Smooth muscle cell (in vitro differentiated cells): ENCODE measurements at regions not wholly inside any gene's neighbourhood (a gene's known extent, or its start where the extent isn't known, plus 50 kb on each side); places are given as distances from the start of the nearest gene placed in this dataset.

ENCODE experiments used
- DNase-seq: peaks from one replicate; lab custom pipeline; 2025; ENCODE audit not compliant: unreplicated experiment; lab: John Stamatoyannopoulos, UW
- H2AFZ ChIP-seq: fragments of 200-600 bp; sonication (generic); 2 replicates; pipeline ENCODE4 v1.6.0; 2016; ENCODE audit warnings: antibody characterized with exemption, low read depth, mild to moderate bottlenecking
- H3F3A ChIP-seq: fragments of 200-600 bp; sonication (generic); 2 replicates; pipeline ENCODE4 v1.6.0; 2017; ENCODE audit warnings: antibody characterized with exemption, low read depth
- H3K27ac ChIP-seq: fragments of 200-600 bp; sonication (generic); 2 replicates; pipeline ENCODE4 v1.5.1; 2016; ENCODE audit warnings: low read depth, mild to moderate bottlenecking
- H3K27me3 ChIP-seq: fragments of 200-600 bp; sonication (generic); 2 replicates; pipeline ENCODE4 v1.6.1; 2016; ENCODE audit warnings: low read depth, mild to moderate bottlenecking
- H3K36me3 ChIP-seq: fragments of 200-600 bp; sonication (generic); 2 replicates; pipeline ENCODE4 v1.5.1; 2016; ENCODE audit warnings: low read depth
- H3K4me1 ChIP-seq: fragments of 200-600 bp; sonication (generic); 2 replicates; pipeline ENCODE4 v1.5.1; 2016; ENCODE audit warnings: low read depth
- H3K4me2 ChIP-seq: fragments of 200-600 bp; sonication (generic); 2 replicates; pipeline ENCODE4 v1.6.0; 2016; ENCODE audit warnings: mild to moderate bottlenecking
- H3K4me3 ChIP-seq: fragments of 200-600 bp; sonication (generic); 2 replicates; pipeline ENCODE4 v1.5.1; 2016; ENCODE audit warnings: mild to moderate bottlenecking
- H3K79me2 ChIP-seq: fragments of 200-600 bp; sonication (generic); 2 replicates; pipeline ENCODE4 v1.6.0; 2016; ENCODE audit warnings: low read depth, mild to moderate bottlenecking
- H3K9ac ChIP-seq: fragments of 200-600 bp; sonication (generic); 2 replicates; pipeline ENCODE4 v1.6.0; 2016; ENCODE audit warnings: low read depth
- H3K9me3 ChIP-seq: fragments of 200-600 bp; sonication (generic); replicated peaks from 2 replicates; pipeline ENCODE4 v1.5.1; 2016; ENCODE audit warnings: low read depth
- H4K20me1 ChIP-seq: fragments of 200-600 bp; sonication (generic); 2 replicates; pipeline ENCODE4 v1.6.0; 2016; ENCODE audit warnings: low read depth
- WGBS: methylation state at CpG from one replicate; pipeline ENCODE4 v1.1.7; 2016; ENCODE audit warnings: low lambda C conversion rate; 5-methylcytosine and 5-hydroxymethylcytosine counted together
- TF ChIP-seq, protein P1 (sequence below): fragments of 200-600 bp; sonication (generic); IDR thresholded peaks from 2 replicates; pipeline ENCODE4 v1.5.1; 2017; ENCODE audit warnings: borderline replicate concordance, mild to moderate bottlenecking, antibody characterized with exemption; ENCODE audit not compliant: insufficient read depth, poor library complexity, severe bottlenecking

DNA sequence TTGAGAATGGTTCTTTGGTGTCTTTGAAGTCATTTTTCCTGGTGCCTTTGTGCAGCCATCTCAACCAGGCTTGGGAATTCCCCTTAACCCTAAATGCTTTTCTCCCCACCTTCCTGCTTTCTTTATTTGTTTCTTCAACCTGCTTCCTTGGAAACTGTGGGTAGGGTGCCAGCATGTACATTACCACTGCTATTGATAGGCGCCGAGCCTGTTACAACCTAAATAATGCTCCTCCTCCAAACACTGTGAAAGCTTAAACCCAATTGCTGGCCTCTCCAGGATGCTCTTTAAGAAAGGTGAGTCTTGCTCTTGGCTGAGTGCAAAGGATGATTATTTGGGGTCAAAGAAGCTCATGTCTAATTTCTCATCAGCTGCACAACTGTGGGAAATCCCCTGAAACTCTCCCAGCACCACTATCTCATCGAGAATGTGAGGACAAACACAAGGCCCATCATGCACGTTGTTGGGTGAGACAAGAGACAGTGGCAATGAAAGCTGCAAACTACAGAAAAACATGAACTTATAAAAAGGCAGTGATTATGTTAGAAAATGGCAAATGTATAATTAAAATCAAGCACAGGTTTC is 285.5 kb upstream of the IGFBP3 start:
- no peak for DNase-seq
- Histone ChIP-seq H3F3A (peaks cover 6% of the 10 kb centered on the region), H3K4me1 (peaks cover 5% of the 10 kb centered on the region), H3K4me3 (no peak overlapping the region), H3K9ac (no peak overlapping the region), H3K27ac (no peak overlapping the region), H3K27me3 (no peaks in the 10 kb centered on the region), H4K20me1 (no peaks in the 10 kb centered on the region), H3K9me3 (no peaks in the 10 kb centered on the region), H3K36me3 (no peaks in the 10 kb centered on the region), H3K79me2 (no peaks in the 10 kb centered on the region), H3K4me2 (no peak overlapping the region), H2AFZ (no peak overlapping the region)
- 70% methylated on average over 4 of the region's 4 CpGs for WGBS
- TF ChIP-seq, protein P1, sequence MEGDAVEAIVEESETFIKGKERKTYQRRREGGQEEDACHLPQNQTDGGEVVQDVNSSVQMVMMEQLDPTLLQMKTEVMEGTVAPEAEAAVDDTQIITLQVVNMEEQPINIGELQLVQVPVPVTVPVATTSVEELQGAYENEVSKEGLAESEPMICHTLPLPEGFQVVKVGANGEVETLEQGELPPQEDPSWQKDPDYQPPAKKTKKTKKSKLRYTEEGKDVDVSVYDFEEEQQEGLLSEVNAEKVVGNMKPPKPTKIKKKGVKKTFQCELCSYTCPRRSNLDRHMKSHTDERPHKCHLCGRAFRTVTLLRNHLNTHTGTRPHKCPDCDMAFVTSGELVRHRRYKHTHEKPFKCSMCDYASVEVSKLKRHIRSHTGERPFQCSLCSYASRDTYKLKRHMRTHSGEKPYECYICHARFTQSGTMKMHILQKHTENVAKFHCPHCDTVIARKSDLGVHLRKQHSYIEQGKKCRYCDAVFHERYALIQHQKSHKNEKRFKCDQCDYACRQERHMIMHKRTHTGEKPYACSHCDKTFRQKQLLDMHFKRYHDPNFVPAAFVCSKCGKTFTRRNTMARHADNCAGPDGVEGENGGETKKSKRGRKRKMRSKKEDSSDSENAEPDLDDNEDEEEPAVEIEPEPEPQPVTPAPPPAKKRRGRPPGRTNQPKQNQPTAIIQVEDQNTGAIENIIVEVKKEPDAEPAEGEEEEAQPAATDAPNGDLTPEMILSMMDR: no peak

DNA sequence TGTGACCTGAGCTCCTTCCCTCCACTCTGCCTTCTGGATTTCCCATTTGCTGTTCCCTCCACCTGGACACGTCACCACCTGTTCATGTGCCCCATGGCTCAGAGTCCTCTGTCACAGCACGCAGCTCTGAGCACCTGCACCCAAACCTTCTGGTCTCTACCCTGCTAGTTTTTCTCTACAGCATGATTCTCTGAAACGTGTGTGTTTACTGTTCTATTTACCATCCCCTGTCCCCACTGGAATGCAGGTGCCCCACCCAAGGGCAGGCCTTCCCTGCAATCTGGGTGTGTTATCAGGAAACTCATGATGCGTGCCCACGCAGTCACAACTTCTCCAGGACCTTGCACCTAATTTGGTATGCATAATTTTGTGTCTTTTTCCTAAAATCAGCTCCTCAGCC is 284.4 kb upstream of the IGFBP3 start:
- Histone ChIP-seq H3K9me3 (no peaks in the 10 kb centered on the region), H3K79me2 (no peaks in the 10 kb centered on the region), H3K9ac (no peak overlapping the region), H3K4me2 (no peak overlapping the region), H2AFZ (no peak overlapping the region), H3K4me1 (peaks cover 2% of the 10 kb centered on the region), H3K4me3 (no peak overlapping the region), H4K20me1 (no peaks in the 10 kb centered on the region), H3F3A (peaks cover under 1% of the 10 kb centered on the region), H3K27ac (no peak overlapping the region), H3K36me3 (no peaks in the 10 kb centered on the region), H3K27me3 (no peaks in the 10 kb centered on the region)
- TF ChIP-seq, protein P1: no peak
- DNase-seq: no peak
- WGBS: 89% methylated on average over 5 of the region's 5 CpGs

DNA sequence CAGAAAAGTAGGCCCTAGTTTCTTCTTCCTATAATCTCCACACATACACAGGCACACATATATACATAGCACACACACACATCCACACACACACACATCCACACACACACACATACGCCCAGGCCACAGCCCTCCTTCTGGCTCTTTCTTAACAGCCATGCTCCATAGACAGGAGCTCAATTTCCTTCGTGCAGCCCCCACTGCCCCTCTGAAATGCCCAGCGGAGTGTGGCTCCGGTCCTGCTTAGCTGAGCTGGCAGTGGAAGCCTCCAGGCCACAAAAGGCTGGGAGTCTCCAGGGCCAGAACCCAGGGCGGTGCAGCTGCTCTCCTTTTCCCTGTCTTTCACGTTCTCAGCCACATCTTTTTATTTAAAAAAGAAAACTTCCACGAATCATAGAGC is 282.9 kb upstream of the IGFBP3 start:
- Histone ChIP-seq H2AFZ (no peak overlapping the region), H3K4me1 (no peaks in the 10 kb centered on the region), H3K4me2 (no peak overlapping the region), H4K20me1 (no peaks in the 10 kb centered on the region), H3K9me3 (no peaks in the 10 kb centered on the region), H3K79me2 (no peaks in the 10 kb centered on the region), H3K27me3 (no peaks in the 10 kb centered on the region), H3K9ac (no peak overlapping the region), H3F3A (no peaks in the 10 kb centered on the region), H3K4me3 (no peak overlapping the region), H3K36me3 (no peaks in the 10 kb centered on the region), H3K27ac (no peak overlapping the region)
- DNase-seq: no peak
- TF ChIP-seq, protein P1: no peak
- 92% methylated on average over 7 of the region's 7 CpGs for WGBS

DNA sequence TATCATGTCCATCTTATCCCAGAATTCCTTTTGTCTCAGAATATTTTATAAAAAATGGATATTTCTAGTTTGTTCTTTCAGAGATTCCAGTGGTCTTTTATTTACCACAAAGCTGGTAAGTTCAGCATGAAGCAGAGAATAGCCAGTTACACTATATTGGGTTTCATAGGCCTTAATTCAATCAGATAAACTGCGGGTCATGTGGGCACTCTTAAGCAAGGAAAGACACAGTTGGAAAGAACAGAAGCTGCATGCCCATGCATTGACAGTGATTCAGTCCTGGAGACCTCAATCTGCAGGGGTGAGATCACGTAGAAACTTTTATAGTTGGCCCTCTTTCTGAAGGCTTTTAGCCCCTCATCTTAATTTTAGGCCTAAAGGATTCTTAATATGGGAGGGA is 281.3 kb upstream of the IGFBP3 start:
- no peak overlapping the region for H3K9ac ChIP-seq
- WGBS: 68% methylated on average over 2 of the region's 2 CpGs
- no peaks in the 10 kb centered on the region for H3K4me1 ChIP-seq
- H3K36me3 ChIP-seq: no peaks in the 10 kb centered on the region
- no peaks in the 10 kb centered on the region for H3K79me2 ChIP-seq
- no peak overlapping the region for H3K27ac ChIP-seq
- no peaks in the 10 kb centered on the region for H3K27me3 ChIP-seq
- H3F3A ChIP-seq: no peaks in the 10 kb centered on the region
- no peaks in the 10 kb centered on the region for H3K9me3 ChIP-seq
- H3K4me3 ChIP-seq: no peak overlapping the region
- TF ChIP-seq, protein P1: no peak
- H4K20me1 ChIP-seq: no peaks in the 10 kb centered on the region
- H3K4me2 ChIP-seq: no peak overlapping the region
- no peak for DNase-seq
- H2AFZ ChIP-seq: no peak overlapping the region
